ENCODE measurements at regions not wholly inside any gene's neighbourhood (a gene's known extent, or its start where the extent isn't known, plus 50 kb on each side); places are given as distances from the start of the nearest gene placed in this dataset.

DNA sequence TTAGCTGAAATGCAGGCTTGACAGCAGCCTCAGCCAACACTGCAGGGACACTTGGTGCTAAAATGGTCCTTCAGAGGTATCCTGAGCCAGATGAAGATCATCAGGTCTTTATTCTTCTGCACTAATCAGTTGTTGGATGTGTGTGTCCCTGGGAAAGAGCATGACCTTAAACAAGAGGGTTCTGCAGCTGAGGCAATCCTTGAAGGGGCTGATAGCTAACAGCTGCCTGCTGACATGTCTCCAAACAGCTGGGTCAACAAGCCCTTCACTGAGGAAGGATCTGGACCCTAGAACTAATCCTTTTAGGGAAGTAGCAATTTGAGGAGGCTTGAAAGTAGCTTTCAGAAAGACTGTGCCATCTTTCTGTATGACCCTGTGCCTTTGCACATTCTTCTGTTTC lies 376.3 kb upstream of the ACTBL2 start:
- Histone ChIP-seq H2AFZ (replicated peaks) (no peak overlapping the region), H4K20me1 (ENCODE audit: low read depth) (no peaks in the 10 kb centered on the region), H3K4me2 (no peak overlapping the region), H3F3A (ENCODE audit: low read depth) (no peaks in the 10 kb centered on the region), H3K9ac (no peak overlapping the region), H3K4me3 (no peak overlapping the region), H3K27me3 (no peaks in the 10 kb centered on the region), H3K79me2 (ENCODE audit: low read depth) (no peaks in the 10 kb centered on the region), H3K4me1 (no peaks in the 10 kb centered on the region), H3K27ac (no peak overlapping the region), H3K36me3 (no peaks in the 10 kb centered on the region), H3K9me3 (ENCODE audit: low read depth) (no peaks in the 10 kb centered on the region)
- Mint-ChIP-seq H3K27me3 (ENCODE audit: insufficient read depth, low read depth) (peaks cover 2% of the 10 kb centered on the region), H3K4me1 (peaks cover 4% of the 10 kb centered on the region), H3K4me3 (no peak overlapping the region), H3K36me3 (no peaks in the 10 kb centered on the region), H3K27ac (no peak overlapping the region), H3K9me3 (no peaks in the 10 kb centered on the region)
- no peak for DNase-seq (ENCODE audit: low spot score)
- no peak for TF ChIP-seq CTCF (IDR thresholded peaks at IDR 0.05)
- no peak for TF ChIP-seq EZH2phosphoT487 (IDR thresholded peaks at IDR 0.05)
- TF ChIP-seq EZH2 (IDR thresholded peaks at IDR 0.05): no peak

DNA sequence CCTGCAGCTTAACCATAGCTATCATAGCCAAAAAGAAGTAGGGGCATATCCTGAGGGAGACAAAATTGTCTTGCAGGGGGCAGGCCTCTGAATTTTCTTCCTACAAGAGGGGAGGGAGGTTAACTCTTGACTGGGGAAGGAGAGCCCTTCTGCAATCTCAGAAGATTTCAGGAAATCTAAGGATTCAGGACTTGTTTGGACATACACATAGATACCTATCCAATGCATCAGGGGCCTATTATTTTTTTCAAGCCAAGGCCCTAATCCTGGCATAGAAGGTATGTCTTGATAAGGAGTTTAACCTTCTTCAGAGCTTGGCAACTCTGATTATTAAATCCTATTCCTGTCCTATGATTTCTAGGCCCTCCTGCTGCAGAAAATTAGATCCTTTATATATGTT lies 375.1 kb upstream of the ACTBL2 start:
- Mint-ChIP-seq H3K9me3 (no peaks in the 10 kb centered on the region), H3K4me1 (peaks cover 4% of the 10 kb centered on the region), H3K4me3 (no peak overlapping the region), H3K36me3 (no peaks in the 10 kb centered on the region), H3K27ac (no peak overlapping the region), H3K27me3 (ENCODE audit: insufficient read depth, low read depth) (peaks cover 2% of the 10 kb centered on the region)
- no peak for DNase-seq (ENCODE audit: low spot score)
- H2AFZ ChIP-seq (replicated peaks): no peak overlapping the region
- H3K27me3 ChIP-seq: no peaks in the 10 kb centered on the region
- H3K36me3 ChIP-seq: no peaks in the 10 kb centered on the region
- no peak overlapping the region for H3K27ac ChIP-seq
- no peak for TF ChIP-seq EZH2 (IDR thresholded peaks at IDR 0.05)
- no peak overlapping the region for H3K9ac ChIP-seq
- no peak overlapping the region for H3K4me3 ChIP-seq
- no peaks in the 10 kb centered on the region for H4K20me1 ChIP-seq (ENCODE audit: low read depth)
- H3K4me1 ChIP-seq: no peaks in the 10 kb centered on the region
- H3K4me2 ChIP-seq: no peak overlapping the region
- H3F3A ChIP-seq (ENCODE audit: low read depth): no peaks in the 10 kb centered on the region
- no peaks in the 10 kb centered on the region for H3K9me3 ChIP-seq (ENCODE audit: low read depth)
- H3K79me2 ChIP-seq (ENCODE audit: low read depth): no peaks in the 10 kb centered on the region

DNA sequence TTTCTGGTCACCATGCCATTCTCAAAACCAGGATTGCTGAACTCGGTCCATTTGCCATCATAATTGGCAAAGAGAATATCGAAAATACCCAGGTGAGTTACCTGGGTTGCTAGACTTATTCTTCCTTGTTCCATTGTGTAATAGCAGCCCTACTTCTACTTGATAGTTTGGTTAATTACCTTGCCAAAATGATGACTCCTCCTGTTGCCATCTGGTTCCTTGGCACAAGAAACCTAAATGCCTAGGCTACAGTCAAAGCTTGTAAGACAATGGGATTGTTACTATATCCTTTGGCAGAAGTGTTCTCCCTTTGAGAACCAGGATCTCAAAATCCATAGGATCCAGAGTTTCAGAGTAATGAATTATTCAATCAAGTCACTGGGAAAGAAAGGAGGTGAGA lies 373.2 kb upstream of the ACTBL2 start:
- H3K27me3 Mint-ChIP-seq (ENCODE audit: insufficient read depth, low read depth): peaks cover 2% of the 10 kb centered on the region
- TF ChIP-seq CTCF (IDR thresholded peaks at IDR 0.05) (no peak), EZH2 (IDR thresholded peaks at IDR 0.05) (no peak), EZH2phosphoT487 (IDR thresholded peaks at IDR 0.05) (no peak)
- Histone ChIP-seq H3K27me3 (no peaks in the 10 kb centered on the region), H3K9me3 (ENCODE audit: low read depth) (no peaks in the 10 kb centered on the region), H2AFZ (replicated peaks) (no peak overlapping the region), H3F3A (ENCODE audit: low read depth) (no peaks in the 10 kb centered on the region), H3K4me2 (no peak overlapping the region), H4K20me1 (ENCODE audit: low read depth) (no peaks in the 10 kb centered on the region), H3K9ac (no peak overlapping the region), H3K79me2 (ENCODE audit: low read depth) (no peaks in the 10 kb centered on the region), H3K4me3 (no peak overlapping the region), H3K27ac (no peak overlapping the region), H3K4me1 (no peaks in the 10 kb centered on the region), H3K36me3 (no peaks in the 10 kb centered on the region)
- DNase-seq (ENCODE audit: low spot score): no peak
- H3K9me3 Mint-ChIP-seq: no peaks in the 10 kb centered on the region
- no peaks in the 10 kb centered on the region for H3K36me3 Mint-ChIP-seq
- H3K4me1 Mint-ChIP-seq: peaks cover 4% of the 10 kb centered on the region
- H3K27ac Mint-ChIP-seq: no peak overlapping the region
- no peak overlapping the region for H3K4me3 Mint-ChIP-seq

- Mint-ChIP-seq H3K27me3 (ENCODE audit: insufficient read depth, low read depth) (peaks cover 2% of the 10 kb centered on the region), H3K9me3 (no peaks in the 10 kb centered on the region), H3K36me3 (no peaks in the 10 kb centered on the region), H3K4me3 (no peak overlapping the region), H3K4me1 (peaks cover 4% of the 10 kb centered on the region), H3K27ac (no peak overlapping the region)
- no peaks in the 10 kb centered on the region for H3K27me3 ChIP-seq
- TF ChIP-seq EZH2 (IDR thresholded peaks at IDR 0.05): no peak
- no peak for TF ChIP-seq EZH2phosphoT487 (IDR thresholded peaks at IDR 0.05)
- no peak for TF ChIP-seq CTCF (IDR thresholded peaks at IDR 0.05)
- H3K27ac ChIP-seq: no peak overlapping the region
- H3K36me3 ChIP-seq: no peaks in the 10 kb centered on the region
- H3K4me3 ChIP-seq: no peak overlapping the region
- no peaks in the 10 kb centered on the region for H4K20me1 ChIP-seq (ENCODE audit: low read depth)
- no peak overlapping the region for H3K4me2 ChIP-seq
- H3F3A ChIP-seq (ENCODE audit: low read depth): no peaks in the 10 kb centered on the region
- DNase-seq (ENCODE audit: low spot score): no peak
- no peaks in the 10 kb centered on the region for H3K4me1 ChIP-seq
- H3K9ac ChIP-seq: no peak overlapping the region
- no peaks in the 10 kb centered on the region for H3K79me2 ChIP-seq (ENCODE audit: low read depth)
- H2AFZ ChIP-seq (replicated peaks): no peak overlapping the region
- no peaks in the 10 kb centered on the region for H3K9me3 ChIP-seq (ENCODE audit: low read depth)
Observed at GRCh38 chr5:57853929-57854697, 371.5 kb upstream of the ACTBL2 start.
